COR-L47 (cell line): ENCODE measurements at regions not wholly inside any gene's neighbourhood (a gene's known extent, or its start where the extent isn't known, plus 50 kb on each side); places are given as distances from the start of the nearest gene placed in this dataset.
"Not testable (repeated sequence)": the region's sequence is repeated elsewhere in the genome, so short reads cannot be mapped to it uniquely, and the experiment has no call there.

ENCODE experiments used
- DNase-seq: peaks from one replicate; lab custom pipeline; 2025; lab: John Stamatoyannopoulos, UW

DNA sequence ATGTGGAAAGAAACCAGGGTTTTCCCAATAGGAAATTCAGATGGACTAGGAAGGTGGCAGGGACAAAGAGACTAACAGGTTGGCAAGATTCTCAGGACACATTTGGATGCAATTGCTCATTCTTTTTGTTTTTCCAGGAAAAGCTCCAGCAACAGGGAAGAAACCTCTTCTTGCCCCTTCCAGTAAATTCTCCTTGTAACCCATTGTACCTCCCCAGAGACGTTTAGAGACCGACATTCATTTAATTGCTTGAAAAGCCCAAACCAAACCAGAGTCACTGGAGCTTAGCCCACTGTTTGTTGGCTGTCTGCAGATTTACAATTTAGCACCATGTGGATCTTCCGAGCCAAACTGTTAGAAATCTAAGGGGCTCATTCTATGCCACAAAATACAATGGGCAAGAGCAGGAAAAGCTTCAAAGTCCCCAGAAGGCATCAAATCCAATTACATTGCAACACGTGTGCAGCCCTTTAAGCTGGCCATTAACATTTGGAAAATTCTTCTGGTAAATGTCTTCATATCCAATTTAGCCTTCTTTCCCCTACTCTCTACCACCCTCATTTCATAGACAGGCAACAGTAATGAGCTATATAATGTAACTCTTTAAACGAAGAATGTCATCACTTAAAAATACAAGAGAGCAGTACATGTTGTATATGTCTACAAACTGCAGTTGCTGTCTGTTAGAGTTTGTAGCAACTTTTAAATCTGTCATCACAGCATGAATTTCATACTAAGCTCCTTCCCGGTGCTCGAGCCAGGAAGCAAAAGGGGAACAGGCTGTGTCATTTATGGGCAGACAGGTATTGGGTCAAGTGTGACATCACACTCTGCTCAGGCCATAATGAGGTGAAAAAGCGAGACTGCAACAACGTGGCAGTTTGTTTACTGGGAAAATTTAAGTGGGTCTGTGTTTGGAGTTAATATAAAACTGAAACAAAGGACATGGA lies 235.6 kb upstream of the HNRNPA3 start:
- no peak for DNase-seq

DNA sequence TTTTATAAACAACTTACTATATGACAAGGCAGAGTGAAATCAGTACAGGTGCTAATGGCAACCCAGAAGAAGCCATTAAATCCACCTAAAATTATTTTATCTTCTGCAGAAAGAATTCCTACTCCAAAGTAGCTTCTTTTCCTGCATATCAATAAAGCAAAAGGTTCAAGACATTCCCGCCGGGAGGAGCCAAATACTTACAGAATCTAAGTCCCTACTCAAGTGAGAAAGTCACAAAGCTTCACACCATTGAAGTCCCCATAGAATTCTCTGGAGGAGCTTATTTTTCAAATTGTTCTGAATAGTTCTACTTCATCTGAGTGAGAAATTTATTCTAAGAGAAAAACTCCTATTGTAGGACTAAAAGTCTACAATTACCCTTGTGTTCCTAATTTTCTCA lies 233.7 kb upstream of the HNRNPA3 start:
- no peak for DNase-seq

DNA sequence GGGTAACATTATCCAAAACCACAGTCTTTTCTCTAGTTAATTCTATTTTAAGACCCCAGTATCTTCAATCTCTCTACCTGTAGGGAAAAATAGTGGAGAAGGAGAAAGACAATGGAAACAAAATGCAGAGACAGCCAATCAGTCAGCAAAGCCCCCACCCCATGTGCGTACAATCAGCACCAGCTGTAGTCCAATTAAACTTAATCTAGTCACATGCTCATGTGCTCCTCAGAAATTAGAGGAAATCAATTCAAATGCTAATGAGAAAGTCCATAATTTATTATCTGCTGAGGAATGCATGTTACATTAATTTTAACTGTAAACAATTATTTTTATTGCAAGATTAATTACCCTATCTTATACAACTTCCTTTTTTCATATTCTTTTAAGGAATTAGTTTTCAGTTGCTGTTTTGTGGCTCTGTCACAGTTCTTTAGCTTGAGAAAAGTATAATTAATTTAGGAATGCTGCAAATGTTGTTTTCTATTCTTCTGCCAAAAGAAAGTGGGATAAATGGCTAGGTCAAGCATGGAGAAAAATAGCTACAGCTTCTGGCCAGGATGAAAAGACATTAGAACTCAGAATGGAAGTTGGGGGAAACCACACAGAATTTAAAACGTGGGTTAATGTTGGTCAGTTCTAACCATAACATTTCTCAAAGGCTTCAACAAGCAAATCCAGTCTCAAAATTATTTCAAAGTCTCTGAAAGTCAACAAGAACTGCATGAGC lies 232.4 kb upstream of the HNRNPA3 start:
- DNase-seq, result no peak

DNA sequence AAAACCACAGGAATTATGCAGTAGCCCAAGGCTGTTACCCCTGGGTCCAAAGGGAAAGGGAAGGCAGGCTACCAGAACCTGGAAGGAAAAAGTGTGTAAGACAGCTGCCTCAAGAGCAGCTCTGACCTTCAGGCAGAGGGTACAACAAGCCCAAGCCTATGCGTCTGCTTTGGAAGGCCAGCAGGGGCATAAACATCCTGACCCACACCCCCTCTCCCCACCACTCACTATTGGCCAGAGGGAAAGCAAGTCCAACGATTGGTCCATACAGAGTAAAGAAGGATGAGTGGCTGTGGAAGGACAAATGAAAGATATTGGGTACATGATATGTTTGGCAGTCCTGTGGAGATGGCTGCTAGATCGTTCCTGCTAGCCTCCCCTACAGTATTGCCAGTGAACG lies 227.6 kb upstream of the HNRNPA3 start:
- no peak for DNase-seq

DNA sequence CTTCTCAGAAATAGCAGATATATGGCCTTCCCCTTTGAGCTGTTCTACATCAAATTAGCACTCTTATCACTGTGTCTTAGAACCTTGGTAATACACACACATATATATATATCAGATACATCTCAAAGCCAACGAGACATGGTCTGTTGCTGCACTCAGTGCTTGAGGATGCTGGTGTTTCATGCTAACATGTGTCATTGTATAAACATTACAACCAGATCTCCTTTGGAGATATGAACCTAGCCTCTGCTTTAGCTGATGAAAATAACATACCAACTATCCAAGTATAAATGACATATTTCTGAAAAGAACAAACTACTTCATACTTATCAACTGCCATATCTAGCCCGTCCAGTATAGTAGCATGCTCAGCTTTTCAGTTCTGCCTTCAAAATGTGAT lies 226.7 kb upstream of the HNRNPA3 start:
- no peak for DNase-seq

DNA sequence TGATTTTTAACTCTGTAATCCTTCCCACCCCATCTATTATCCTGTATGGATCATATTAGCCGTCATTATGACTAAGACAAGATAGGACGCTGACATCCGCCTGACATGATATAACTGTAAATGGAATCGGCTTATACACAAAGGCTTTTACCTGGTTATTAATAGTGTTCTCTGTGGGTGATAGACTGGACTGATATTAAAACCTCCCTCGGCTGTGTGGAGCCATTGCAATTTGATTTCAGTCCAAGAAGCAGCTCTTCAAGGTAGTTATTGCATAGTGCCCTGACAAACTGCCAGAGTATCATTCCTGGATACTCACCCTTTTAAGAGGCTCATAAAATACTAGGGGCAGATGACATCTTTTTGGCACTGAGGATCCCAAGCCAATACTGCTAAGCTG lies 226.1 kb upstream of the HNRNPA3 start:
- DNase-seq, result no peak

DNA sequence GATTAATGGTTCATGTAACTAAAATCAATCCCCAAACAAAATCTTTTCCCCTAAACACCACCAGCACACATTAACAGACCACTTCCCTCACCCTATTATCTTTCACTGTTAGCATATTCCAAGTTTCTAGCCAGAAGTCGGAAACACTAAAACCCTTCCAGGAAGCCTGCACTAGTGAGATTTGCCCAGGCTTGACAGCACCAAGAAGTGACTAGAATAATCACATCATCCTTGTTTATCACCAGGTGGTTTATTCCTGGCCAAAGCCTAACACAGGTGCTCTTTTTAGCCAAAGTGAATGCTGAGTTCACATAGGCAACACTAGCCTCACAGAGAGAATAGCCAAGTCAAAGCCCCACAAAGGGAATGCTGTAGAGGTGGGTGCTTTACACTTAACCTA lies 221.2 kb upstream of the HNRNPA3 start:
- no peak for DNase-seq

DNA sequence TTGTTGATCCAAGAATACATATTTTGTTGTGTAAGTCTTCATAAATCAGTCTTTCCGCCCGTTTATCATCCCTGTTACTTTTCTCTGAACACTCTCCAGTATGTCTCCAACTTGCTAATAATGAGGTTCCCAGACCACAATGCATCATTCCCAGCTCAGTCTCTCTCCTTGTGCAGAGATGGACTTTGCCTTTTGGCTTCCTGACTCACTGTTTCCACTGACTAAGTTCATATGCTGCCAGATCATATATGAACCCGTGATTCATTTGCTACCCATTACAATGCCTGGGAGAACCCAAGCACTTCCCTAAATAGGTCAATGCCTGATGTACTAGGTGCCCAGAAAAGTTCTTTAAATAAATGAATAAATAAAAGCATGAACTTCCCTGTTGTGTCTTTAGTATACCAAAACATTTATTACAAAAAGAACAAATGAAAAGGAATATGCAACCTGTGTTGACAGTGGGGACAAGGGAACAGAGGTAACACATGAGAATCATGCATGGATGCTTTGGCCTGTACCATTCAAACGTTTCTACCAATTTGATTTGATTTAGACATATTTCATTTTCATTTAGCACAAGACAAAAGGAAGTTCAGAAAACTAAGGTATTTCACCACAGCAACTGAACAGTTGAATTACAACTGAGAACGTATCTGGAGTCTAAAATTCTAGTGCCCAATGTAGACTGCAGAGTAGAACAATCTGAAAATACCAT lies 215.4 kb upstream of the HNRNPA3 start:
- no peak for DNase-seq

DNA sequence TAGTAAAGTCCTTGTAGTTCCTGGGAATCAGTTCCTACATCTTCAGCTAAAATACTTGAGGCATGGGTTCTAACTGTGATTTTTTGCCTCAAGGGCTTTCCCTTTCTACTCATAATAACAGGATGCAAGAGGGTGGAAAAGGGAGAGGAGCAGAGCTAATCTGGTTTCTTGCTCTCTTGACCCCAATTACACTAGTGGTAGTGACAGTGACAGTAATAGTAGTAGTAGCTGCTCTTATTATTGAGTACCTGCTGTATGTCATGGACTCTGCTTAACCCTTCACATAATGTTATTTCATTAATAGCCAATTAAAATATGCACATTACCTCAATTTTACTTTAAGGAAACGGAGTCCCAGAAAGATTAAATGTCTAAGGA lies 214.8 kb upstream of the HNRNPA3 start:
- no peak for DNase-seq

DNA sequence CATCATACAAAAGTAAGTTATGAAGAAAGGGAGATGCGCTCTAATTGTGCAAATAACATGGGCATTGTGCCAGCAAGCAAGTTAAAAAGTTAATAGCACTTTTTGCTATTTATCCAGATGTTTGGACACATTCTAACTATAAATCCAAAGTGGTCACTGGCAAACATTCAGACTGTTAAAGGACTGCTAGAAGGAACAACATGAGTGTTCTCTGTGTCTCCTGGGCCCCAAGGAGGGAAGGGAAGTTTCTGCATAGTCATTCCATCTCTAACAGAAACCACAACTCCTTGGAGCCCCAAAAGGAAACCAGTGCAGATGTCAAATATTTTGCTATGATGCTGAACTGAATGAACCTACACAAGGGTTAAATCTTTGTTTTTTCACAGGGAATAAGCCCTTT lies 213.3 kb upstream of the HNRNPA3 start:
- DNase-seq, result no peak

DNA sequence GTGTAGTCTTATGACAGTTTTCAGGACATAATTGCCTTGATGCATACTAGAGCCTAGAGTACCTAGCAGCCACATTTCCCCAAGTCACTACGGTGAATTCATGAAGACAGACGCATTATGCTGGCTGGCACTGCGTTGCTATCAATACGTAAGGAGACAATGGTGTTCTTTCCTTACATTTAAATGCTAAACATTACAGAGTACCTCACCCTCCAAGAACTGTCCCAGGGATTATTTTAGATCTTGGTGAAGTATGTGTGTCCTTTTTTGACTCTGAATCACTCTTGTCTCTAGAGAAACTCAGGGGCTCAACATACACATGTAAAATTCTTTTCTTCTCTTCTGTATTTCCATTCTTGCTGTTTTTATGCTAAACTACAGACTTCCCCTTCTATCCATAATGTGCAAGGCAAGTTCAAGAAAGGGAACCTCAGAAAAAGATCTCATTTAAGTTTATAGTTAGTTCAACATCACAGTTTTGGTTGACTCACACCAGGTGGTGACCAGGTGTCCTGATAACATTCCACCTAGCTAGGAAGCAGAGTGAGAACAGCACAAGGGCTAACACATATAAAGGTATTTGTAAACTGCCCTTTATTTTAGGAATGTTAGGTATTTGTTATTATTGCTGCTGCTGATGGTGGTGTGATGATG lies 212.4 kb upstream of the HNRNPA3 start:
- no peak for DNase-seq

DNA sequence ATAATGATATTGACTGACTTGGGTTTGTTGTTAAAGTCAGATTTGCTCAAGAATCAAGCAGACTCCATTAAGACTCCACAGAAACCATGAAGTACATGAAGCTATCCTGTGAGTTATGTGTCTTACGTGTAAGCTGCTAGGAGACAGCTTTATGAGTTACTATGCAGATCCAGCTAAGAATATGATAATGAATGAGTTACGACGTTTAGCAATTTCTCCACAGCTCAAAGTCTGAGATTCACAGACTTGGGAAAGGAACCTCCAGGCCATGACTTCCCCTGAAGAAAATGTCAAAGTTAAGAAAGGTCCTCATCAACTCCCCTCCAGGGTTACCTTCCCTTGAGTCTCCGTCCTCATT lies 211.9 kb upstream of the HNRNPA3 start:
- no peak for DNase-seq

DNA sequence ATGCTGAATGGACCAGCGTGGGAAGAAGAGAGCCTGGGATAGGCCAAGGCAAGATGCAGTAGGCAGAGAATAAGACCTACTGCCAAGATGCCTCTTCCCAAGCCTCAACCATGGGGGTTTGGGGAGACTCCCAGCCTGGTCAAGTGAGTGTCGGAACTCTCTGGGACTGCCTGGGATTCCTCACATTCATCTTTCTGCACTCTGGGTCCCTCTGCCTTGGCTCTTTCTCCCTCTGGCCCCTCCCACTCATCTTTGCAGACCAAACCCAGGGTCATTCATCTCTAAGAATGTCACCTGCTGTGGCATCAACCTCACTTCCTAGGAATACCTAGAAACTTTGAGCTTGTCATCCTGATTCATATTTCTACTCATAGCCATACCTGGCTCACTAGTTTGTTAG lies 211.3 kb upstream of the HNRNPA3 start:
- DNase-seq, result no peak

DNA sequence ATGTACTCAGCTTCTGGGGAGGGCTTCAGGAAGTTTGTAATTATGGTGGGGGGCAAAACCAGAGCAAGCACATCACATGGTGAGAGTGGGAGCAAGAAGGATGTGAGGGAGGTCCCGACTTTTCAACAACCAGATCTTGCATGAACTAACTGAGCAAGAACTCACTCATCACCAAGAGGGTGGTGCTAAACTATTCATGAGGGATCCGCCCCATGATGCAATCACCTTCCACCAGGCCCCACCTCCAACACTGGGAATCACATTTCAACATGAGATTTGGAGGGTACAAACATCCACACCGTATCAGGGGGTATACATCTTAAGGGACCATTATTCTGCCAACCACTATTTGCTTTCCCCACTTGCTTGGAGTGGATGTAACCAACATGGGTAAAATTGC lies 209.6 kb upstream of the HNRNPA3 start:
- DNase-seq, result no peak

DNA sequence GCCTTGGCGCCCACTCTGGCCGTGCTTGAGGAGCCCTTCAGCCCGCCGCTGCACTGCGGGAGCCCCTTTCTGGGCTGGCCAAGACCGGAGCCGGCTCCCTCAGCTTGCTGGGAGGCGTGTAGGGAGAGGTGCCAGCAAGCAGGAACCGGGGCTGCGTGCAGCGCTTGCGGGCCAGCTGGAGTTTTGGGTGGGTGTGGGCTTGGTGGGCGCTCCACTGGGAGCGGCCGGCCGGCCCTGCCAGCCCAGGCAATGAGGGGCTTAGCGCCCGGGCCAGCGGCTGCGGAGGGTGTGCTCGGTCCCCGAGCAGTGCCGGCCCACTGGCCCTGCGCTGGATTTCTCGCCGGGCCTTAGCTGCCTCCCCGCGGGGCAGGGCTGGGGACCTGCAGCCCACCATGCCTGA lies 204.9 kb upstream of the HNRNPA3 start:
- not testable (repeated sequence) for DNase-seq

DNA sequence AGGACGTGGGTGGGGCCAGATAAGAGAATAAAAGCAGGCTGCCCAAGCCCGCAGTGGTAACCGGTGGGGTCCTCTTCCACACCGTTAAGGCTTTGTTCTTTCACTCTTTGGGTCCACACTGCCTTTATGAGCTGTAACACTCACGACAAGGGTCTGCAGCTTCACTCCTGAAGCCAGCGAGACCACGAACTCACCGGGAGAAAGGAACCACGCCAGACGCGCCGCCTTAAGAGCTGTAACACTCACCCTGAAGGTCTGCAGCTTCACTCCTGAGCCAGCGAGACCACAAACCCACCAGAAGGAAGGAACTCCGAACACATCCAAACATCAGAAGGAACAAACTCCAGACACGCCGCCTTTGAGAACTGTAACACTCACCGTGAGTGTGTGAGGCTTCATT lies 203.9 kb upstream of the HNRNPA3 start:
- not testable (repeated sequence) for DNase-seq

DNA sequence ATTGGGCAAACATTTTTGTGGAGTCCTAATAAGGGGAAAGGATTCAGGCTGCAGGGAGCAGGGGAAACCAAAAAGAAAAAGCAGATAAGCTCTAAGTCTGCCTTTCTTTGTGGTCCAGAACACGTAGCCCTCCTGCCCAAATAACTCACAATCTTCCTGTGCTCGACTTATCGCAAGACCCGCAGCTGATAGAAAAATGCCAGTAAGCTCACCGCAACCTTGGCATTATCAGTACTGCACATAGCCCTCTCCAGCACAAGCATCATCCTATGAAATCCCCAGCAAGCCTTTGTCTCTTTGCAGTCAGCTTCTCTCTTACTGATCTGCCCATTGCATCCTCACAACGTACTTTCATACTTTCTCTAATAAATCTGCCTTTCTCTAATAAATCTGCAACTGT lies 202.4 kb upstream of the HNRNPA3 start:
- no peak for DNase-seq

DNA sequence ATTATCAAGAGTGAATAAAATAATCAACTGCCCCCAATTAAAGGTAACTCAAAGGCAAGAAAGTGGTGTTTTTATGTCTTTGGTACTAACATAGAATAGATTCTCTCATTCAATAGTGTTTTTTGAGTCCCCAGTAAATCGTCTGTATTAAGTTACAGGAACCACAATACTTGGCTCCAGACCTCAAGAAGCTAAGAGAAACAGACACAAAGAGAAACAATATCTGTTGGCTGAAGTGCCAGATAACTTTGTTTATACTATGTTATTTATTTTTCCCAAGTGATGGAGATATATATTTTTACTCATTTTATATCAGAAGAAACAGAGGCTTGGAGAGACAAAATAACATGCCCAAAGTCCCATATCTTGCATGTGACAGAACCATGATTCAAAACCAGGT lies 201.7 kb upstream of the HNRNPA3 start:
- no peak for DNase-seq

DNA sequence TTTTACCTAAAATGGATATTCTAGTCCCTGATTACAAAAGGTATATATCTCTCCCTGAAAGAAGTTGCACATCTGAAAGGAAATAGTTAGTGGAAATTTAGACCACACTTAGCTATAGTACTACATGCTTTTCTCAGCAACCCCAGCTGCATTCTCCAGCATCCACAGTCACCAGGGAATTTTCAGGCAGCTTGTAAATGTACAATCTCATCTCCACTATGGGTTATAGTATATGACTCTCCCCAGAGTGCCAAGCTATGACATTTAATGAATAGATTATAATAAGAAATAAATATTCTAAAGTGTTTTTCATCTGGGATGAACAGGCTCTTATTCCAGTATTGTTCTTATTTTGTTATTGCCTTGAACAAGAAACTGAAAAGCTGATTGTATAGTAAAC lies 197.6 kb upstream of the HNRNPA3 start:
- DNase-seq, result no peak

DNA sequence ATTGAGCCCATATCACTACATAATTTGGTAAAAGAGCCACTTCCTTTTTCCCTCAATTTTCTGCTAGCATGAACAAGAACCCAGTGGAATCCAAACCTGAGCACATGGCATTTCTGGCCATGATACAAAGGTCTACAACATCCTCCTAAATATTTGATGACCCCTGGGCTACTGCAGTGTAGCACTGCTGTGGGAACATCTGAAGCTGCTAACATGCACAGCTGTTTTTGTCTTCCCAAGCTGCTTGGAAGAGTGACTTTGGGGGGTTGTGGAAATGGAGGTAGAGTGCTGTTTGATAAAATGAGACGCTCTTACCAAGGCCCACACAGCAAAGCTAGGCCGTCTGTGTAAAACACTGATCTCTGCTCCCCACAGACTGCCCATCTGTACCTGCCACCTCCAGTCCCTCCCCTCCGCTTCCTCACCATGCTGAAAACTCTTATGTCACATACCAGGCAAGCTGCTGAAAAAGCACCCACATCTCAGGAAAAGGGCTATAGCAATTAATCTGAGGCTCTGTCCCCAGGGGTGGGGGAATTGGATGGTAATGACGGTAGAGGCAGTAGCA lies 197.2 kb upstream of the HNRNPA3 start:
- no peak for DNase-seq

DNA sequence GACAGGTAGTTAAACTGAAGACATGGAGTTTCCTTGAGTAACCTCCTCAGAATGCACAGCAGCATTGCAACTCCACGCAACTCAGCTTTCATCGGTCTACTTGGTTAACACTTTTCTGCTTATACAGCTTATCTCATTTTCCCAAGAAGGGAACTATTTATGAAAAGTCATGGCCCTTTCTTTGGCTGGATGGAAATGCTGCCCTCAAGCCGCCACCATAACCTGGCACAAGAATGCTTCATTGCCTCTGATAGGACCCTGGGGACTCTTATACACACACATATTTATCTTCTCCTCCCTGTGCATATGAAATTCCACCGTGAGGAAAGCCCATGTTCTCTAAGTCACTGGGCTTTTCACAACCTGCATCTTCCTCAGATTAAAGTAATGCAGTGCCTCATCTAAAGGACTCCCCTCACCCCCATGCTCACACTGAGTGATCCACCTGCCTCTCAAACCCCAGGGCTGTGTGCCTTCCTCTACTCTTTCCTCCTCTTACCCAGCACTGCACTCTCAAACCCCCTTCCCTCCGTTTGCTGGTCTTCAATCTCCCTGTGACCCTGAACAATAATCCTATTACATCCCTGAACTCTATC lies 192.0 kb upstream of the HNRNPA3 start:
- DNase-seq, result no peak
